Astrocyte (in vitro differentiated cells and primary cell): ENCODE measurements at regions not wholly inside any gene's neighbourhood (a gene's known extent, or its start where the extent isn't known, plus 50 kb on each side); places are given as distances from the start of the nearest gene placed in this dataset.

Source experiments
- DNase-seq: peaks from one replicate; pipeline ENCODE4 v3.0.0-alpha.2; 2010; ENCODE audit warnings: low read depth
- FAIRE-seq: peaks from 2 replicates; lab custom pipeline; 2011; peaks lifted over from hg19 to GRCh38; lab: Jason Lieb, UNC
- H2AFZ ChIP-seq: 2 replicates; pipeline ENCODE4 v1.6.0; 2012; ENCODE audit warnings: low read depth, low read length, inconsistent platforms
- H3K27ac ChIP-seq: 2 replicates; pipeline ENCODE4 v1.5.1; 2011; ENCODE audit warnings: low read depth, low read length, inconsistent platforms
- H3K27me3 ChIP-seq: 2 replicates; pipeline ENCODE4 v1.6.0; 2011; ENCODE audit warnings: low read length, inconsistent platforms; ENCODE audit not compliant: insufficient read depth
- H3K36me3 ChIP-seq: 2 replicates; pipeline ENCODE4 v1.5.1; 2011; ENCODE audit warnings: low read length, inconsistent platforms; ENCODE audit not compliant: insufficient read depth
- H3K4me1 ChIP-seq: 2 replicates; pipeline ENCODE4 v1.5.1; 2011; ENCODE audit warnings: low read length, inconsistent platforms; ENCODE audit not compliant: insufficient read depth
- H3K4me2 ChIP-seq: 2 replicates; pipeline ENCODE4 v1.6.0; 2012; ENCODE audit warnings: low read length, inconsistent platforms
- H3K4me3 ChIP-seq: 2 replicates; pipeline ENCODE4 v1.5.1; 2011; ENCODE audit warnings: low read depth, mild to moderate bottlenecking, low read length, inconsistent platforms; ENCODE audit not compliant: insufficient read depth
- H3K79me2 ChIP-seq: 2 replicates; pipeline ENCODE4 v1.6.0; 2012; ENCODE audit warnings: mild to moderate bottlenecking, low read length, inconsistent platforms; ENCODE audit not compliant: insufficient read depth
- H3K9ac ChIP-seq: 2 replicates; pipeline ENCODE4 v1.6.0; 2012; ENCODE audit warnings: mild to moderate bottlenecking, low read length, inconsistent platforms
- H3K9me3 ChIP-seq: 2 replicates; pipeline ENCODE4 v1.5.1; 2012; ENCODE audit warnings: low read depth, mild to moderate bottlenecking, low read length, inconsistent platforms; ENCODE audit not compliant: insufficient read depth
- H4K20me1 ChIP-seq: 2 replicates; pipeline ENCODE4 v1.6.0; 2012; ENCODE audit warnings: low read length, inconsistent platforms; ENCODE audit not compliant: insufficient read depth
- H3K27ac Mint-ChIP-seq: one replicate; pipeline ENCODE4 v1.8.0; 2021; ENCODE audit warnings: mild to moderate bottlenecking, mixed read lengths; ENCODE audit not compliant: unreplicated experiment
- H3K27me3 Mint-ChIP-seq: one replicate; pipeline ENCODE4 v1.8.0; 2021; ENCODE audit warnings: low read depth, mixed read lengths; ENCODE audit not compliant: unreplicated experiment
- H3K36me3 Mint-ChIP-seq: one replicate; pipeline ENCODE4 v1.8.0; 2021; ENCODE audit warnings: low read depth, mixed read lengths; ENCODE audit not compliant: unreplicated experiment
- H3K4me1 Mint-ChIP-seq: one replicate; pipeline ENCODE4 v1.8.0; 2021; ENCODE audit warnings: low read depth, mixed read lengths; ENCODE audit not compliant: unreplicated experiment
- H3K4me3 Mint-ChIP-seq: one replicate; pipeline ENCODE4 v1.8.0; 2021; ENCODE audit warnings: mild to moderate bottlenecking, moderate library complexity, mixed read lengths; ENCODE audit not compliant: unreplicated experiment
- H3K9me3 Mint-ChIP-seq: one replicate; pipeline ENCODE4 v1.8.0; 2021; ENCODE audit warnings: mild to moderate bottlenecking, mixed read lengths; ENCODE audit not compliant: unreplicated experiment
- EZH2 ChIP-seq: IDR thresholded peaks from 2 replicates; pipeline ENCODE4 v1.6.1; 2012; ENCODE audit warnings: mild to moderate bottlenecking, low read length, inconsistent platforms; ENCODE audit not compliant: insufficient read depth
- TF ChIP-seq, protein P1 (sequence below): IDR thresholded peaks from 2 replicates; pipeline ENCODE4 v1.5.1; 2011; ENCODE audit warnings: low read depth, mild to moderate bottlenecking, inconsistent platforms, low read length, moderate library complexity; ENCODE audit not compliant: insufficient read depth

DNA sequence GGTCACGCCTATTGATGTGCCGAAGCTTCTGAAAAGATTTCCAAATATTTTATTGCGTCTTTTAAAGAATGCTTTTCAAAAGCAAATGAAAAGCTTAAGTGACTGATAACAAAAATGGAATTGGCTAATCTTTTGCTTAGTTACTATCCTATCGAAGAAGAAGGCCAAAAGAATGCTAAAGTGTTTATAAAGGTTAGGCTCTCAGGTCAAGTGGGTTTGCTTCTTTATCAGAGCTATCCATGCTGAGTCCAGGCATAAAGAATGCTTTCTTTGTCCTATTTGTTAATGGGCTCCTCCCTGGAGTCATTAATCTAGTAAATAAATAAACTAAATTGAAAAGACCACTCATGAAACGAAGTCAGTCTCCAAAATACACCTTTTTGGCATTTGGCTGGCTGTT, 133.4 kb upstream of the LYPLAL1 start:
- FAIRE-seq (no peak), DNase-seq (no peak)
- Mint-ChIP-seq H3K9me3 (no peaks in the 10 kb centered on the region), H3K36me3 (peaks cover 3% of the 10 kb centered on the region), H3K27ac (no peak overlapping the region), H3K4me1 (peaks cover 3% of the 10 kb centered on the region), H3K4me3 (no peak overlapping the region), H3K27me3 (no peaks in the 10 kb centered on the region)
- Histone ChIP-seq H3K36me3 (no peaks in the 10 kb centered on the region), H3K27me3 (no peaks in the 10 kb centered on the region), H3K4me1 (no peaks in the 10 kb centered on the region), H3K9ac (no peak overlapping the region), H3K4me3 (no peak overlapping the region), H3K27ac (no peak overlapping the region), H3K9me3 (no peaks in the 10 kb centered on the region), H3K4me2 (no peak overlapping the region), H4K20me1 (no peaks in the 10 kb centered on the region), H3K79me2 (no peaks in the 10 kb centered on the region), H2AFZ (no peak overlapping the region)
- TF ChIP-seq EZH2 = no peak
- TF ChIP-seq, protein P1, sequence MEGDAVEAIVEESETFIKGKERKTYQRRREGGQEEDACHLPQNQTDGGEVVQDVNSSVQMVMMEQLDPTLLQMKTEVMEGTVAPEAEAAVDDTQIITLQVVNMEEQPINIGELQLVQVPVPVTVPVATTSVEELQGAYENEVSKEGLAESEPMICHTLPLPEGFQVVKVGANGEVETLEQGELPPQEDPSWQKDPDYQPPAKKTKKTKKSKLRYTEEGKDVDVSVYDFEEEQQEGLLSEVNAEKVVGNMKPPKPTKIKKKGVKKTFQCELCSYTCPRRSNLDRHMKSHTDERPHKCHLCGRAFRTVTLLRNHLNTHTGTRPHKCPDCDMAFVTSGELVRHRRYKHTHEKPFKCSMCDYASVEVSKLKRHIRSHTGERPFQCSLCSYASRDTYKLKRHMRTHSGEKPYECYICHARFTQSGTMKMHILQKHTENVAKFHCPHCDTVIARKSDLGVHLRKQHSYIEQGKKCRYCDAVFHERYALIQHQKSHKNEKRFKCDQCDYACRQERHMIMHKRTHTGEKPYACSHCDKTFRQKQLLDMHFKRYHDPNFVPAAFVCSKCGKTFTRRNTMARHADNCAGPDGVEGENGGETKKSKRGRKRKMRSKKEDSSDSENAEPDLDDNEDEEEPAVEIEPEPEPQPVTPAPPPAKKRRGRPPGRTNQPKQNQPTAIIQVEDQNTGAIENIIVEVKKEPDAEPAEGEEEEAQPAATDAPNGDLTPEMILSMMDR = no peak

DNA sequence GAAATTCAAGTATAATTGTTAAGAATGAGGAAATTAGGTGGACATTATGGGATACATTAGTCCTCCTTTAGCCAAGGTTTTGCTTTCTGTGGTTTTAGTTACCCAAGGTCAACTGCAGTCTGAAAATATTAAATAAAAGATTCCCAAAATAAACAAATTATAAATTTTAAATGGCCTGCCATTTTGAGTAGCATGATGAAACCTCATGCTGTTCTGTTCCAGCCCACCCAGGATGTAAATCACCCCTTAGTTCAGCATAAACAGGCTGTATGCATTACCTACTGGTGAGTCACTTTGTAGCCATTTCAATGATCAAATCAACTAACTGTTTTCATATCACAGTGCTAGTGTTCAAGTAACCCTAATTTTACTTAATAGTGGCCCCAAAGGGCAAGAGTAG, 132.5 kb upstream of the LYPLAL1 start:
- H3K9ac ChIP-seq = no peak overlapping the region
- Mint-ChIP-seq H3K27ac (peak overlapping the region; percentile 73), H3K4me1 (peaks cover 3% of the 10 kb centered on the region), H3K27me3 (no peaks in the 10 kb centered on the region), H3K9me3 (no peaks in the 10 kb centered on the region), H3K36me3 (peaks cover 3% of the 10 kb centered on the region), H3K4me3 (no peak overlapping the region)
- FAIRE-seq = no peak
- no peak overlapping the region for H3K4me2 ChIP-seq
- H3K79me2 ChIP-seq = no peaks in the 10 kb centered on the region
- no peaks in the 10 kb centered on the region for H3K4me1 ChIP-seq
- no peaks in the 10 kb centered on the region for H3K27me3 ChIP-seq
- no peaks in the 10 kb centered on the region for H4K20me1 ChIP-seq
- DNase-seq = peak; percentile 64
- TF ChIP-seq EZH2 = no peak
- TF ChIP-seq, protein P1 = no peak
- no peaks in the 10 kb centered on the region for H3K36me3 ChIP-seq
- no peaks in the 10 kb centered on the region for H3K9me3 ChIP-seq
- no peak overlapping the region for H2AFZ ChIP-seq
- H3K27ac ChIP-seq = no peak overlapping the region
- no peak overlapping the region for H3K4me3 ChIP-seq

DNA sequence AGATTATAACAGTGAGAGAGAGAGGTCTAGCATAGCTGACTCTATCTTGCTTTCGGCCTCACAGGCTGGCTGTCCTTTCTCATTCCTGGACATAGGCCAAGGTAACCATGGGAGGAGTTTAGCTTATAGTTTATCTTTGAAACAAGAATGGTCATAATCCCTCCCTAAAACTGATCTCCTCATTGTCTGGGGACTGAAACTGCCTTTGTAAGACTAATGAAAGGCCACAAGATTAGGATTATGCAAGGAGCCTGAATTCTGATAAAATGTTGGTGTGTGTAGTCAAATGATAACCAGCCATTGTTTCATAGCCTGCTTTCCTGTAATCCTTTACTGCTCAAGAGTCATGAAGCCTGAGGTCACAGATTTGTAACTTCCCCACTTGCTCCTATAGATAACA, 131.9 kb upstream of the LYPLAL1 start:
- Histone ChIP-seq H3K9ac (no peak overlapping the region), H4K20me1 (no peaks in the 10 kb centered on the region), H3K79me2 (no peaks in the 10 kb centered on the region), H3K36me3 (no peaks in the 10 kb centered on the region), H2AFZ (no peak overlapping the region), H3K4me1 (no peaks in the 10 kb centered on the region), H3K4me3 (no peak overlapping the region), H3K27ac (no peak overlapping the region), H3K9me3 (no peaks in the 10 kb centered on the region), H3K27me3 (no peaks in the 10 kb centered on the region), H3K4me2 (no peak overlapping the region)
- Mint-ChIP-seq H3K4me1 (peaks cover 3% of the 10 kb centered on the region), H3K9me3 (no peaks in the 10 kb centered on the region), H3K36me3 (peaks cover 3% of the 10 kb centered on the region), H3K27me3 (no peaks in the 10 kb centered on the region), H3K27ac (peak overlapping the region; percentile 73), H3K4me3 (no peak overlapping the region)
- no peak for TF ChIP-seq EZH2
- TF ChIP-seq, protein P1 = no peak
- DNase-seq (peak; percentile 40), FAIRE-seq (no peak)
